ENCODE measurements at regions not wholly inside any gene's neighbourhood (a gene's known extent, or its start where the extent isn't known, plus 50 kb on each side); places are given as distances from the start of the nearest gene placed in this dataset.

DNA sequence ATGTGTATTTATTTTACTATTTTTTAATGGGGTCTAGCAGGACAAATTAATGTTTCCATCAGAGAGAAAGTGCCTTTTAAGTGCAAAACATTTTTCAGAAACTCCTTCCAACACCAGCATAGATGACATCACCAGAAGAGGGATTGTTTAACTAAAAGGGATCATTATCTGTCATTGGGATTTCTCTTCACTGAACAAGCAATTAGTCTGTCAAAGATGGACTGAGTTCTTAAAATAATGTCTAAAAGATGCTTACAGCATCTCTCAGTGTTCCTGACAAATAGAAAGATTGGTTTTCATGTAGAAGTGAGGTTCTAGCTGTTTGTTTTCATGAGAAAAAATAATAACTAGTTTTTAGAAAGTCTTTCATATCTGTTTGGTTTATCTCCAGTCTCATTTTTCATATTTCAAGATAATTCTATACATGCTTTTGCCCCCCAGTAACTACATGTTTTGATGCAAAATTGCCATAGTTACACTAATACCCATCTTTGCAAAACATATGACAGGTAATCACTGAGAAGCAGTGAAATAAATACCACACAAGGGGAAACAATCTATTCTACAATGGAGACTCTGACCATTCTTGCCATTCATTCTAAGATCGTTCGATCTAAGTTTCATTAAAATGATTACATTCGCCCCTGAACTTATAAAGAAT lies 850.3 kb downstream of the GALC start:
- H3K27ac Mint-ChIP-seq: no peak overlapping the region
- H3K4me1 Mint-ChIP-seq: no peaks in the 10 kb centered on the region
- no peaks in the 10 kb centered on the region for H3K9me3 ChIP-seq (ENCODE audit: control insufficient read depth, insufficient read depth, low read length)
- DNase-seq: no peak
- H3K27me3 Mint-ChIP-seq (ENCODE audit: low read depth in 2 of 2): no peaks in the 10 kb centered on the region
- no peak overlapping the region for H3K4me3 ChIP-seq (ENCODE audit: low read length)
- WGBS (ENCODE audit: insufficient coverage): no CpG with 5 or more reads among the region's 3 CpGs
- no peaks in the 10 kb centered on the region for H3K36me3 Mint-ChIP-seq
- H3K4me3 Mint-ChIP-seq: no peak overlapping the region
- H3K36me3 ChIP-seq (ENCODE audit: control insufficient read depth, insufficient read depth, low read length): no peaks in the 10 kb centered on the region
- TF ChIP-seq, protein P1, sequence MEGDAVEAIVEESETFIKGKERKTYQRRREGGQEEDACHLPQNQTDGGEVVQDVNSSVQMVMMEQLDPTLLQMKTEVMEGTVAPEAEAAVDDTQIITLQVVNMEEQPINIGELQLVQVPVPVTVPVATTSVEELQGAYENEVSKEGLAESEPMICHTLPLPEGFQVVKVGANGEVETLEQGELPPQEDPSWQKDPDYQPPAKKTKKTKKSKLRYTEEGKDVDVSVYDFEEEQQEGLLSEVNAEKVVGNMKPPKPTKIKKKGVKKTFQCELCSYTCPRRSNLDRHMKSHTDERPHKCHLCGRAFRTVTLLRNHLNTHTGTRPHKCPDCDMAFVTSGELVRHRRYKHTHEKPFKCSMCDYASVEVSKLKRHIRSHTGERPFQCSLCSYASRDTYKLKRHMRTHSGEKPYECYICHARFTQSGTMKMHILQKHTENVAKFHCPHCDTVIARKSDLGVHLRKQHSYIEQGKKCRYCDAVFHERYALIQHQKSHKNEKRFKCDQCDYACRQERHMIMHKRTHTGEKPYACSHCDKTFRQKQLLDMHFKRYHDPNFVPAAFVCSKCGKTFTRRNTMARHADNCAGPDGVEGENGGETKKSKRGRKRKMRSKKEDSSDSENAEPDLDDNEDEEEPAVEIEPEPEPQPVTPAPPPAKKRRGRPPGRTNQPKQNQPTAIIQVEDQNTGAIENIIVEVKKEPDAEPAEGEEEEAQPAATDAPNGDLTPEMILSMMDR (IDR thresholded peaks at IDR 0.05): no peak
- intact Hi-C loops (cut with micrococcal nuclease): no loop called here
- no peak for ATAC-seq
- H3K9me3 Mint-ChIP-seq: peaks cover 10 to 17% of the 10 kb centered on the region in 2 donors
- H3K27ac ChIP-seq (ENCODE audit: low read length): no peak overlapping the region
- no peaks in the 10 kb centered on the region for H3K4me1 ChIP-seq (ENCODE audit: control insufficient read depth, insufficient read depth, low read length)
- H3K27me3 ChIP-seq (ENCODE audit: control insufficient read depth, insufficient read depth, low read length): no peaks in the 10 kb centered on the region

DNA sequence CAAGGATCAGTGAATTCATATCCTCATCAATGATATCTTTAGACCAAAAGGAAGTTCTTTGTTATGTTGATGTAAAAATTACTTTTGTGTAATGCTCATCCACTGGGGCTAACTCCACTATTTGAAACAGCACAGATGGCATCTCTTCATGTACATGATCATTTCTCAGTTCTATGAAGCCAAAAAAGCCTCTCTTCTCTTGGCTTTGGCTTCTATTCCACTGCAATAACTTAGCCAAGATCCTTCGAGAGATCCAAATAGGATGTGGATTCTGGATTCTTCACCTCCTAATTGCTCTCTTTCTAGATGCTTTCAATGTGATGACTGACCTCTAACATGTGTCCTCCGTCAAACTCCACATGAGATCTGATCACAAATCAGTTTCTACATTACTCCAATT lies 851.2 kb downstream of the GALC start:
- intact Hi-C loops (cut with micrococcal nuclease): no loop called here
- Mint-ChIP-seq H3K27ac (no peak overlapping the region), H3K27me3 (ENCODE audit: low read depth in 2 of 2) (no peaks in the 10 kb centered on the region), H3K4me1 (no peaks in the 10 kb centered on the region), H3K4me3 (no peak overlapping the region), H3K9me3 (peaks cover 10 to 17% of the 10 kb centered on the region in 2 donors), H3K36me3 (no peaks in the 10 kb centered on the region)
- Histone ChIP-seq H3K27ac (ENCODE audit: low read length) (no peak overlapping the region), H3K4me3 (ENCODE audit: low read length) (no peak overlapping the region), H3K4me1 (ENCODE audit: control insufficient read depth, insufficient read depth, low read length) (no peaks in the 10 kb centered on the region), H3K36me3 (ENCODE audit: control insufficient read depth, insufficient read depth, low read length) (no peaks in the 10 kb centered on the region), H3K27me3 (ENCODE audit: control insufficient read depth, insufficient read depth, low read length) (no peaks in the 10 kb centered on the region), H3K9me3 (ENCODE audit: control insufficient read depth, insufficient read depth, low read length) (no peaks in the 10 kb centered on the region)
- ATAC-seq (no peak), DNase-seq (no peak)
- TF ChIP-seq, protein P1 (IDR thresholded peaks at IDR 0.05): no peak
- WGBS (ENCODE audit: insufficient coverage): 87% methylated on average over 2 of the region's 2 CpGs

DNA sequence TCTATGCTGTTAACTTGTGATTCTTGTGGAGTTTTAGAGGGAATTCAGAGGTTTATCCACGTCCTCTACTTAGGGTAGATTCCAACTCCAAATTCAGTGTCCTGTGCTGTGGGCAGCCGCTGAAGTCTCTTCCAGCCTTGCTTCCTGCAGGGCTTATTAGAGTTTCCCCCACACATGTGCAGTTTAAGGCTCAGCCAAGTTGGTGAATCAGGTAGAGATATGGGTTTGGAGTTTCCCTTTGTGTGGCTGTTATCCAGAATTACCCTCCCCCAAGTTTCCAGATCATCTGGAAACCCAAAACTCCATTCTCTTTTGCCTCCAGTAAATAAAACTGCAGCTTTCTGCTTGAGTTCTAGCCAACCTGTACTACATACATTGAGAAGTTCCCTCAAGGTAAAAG lies 853.7 kb downstream of the GALC start:
- WGBS (ENCODE audit: insufficient coverage): 73% methylated on average over 2 of the region's 2 CpGs
- no peak for DNase-seq
- H3K4me1 Mint-ChIP-seq: no peaks in the 10 kb centered on the region
- no peaks in the 10 kb centered on the region for H3K27me3 ChIP-seq (ENCODE audit: control insufficient read depth, insufficient read depth, low read length)
- no peaks in the 10 kb centered on the region for H3K27me3 Mint-ChIP-seq (ENCODE audit: low read depth in 2 of 2)
- intact Hi-C loops (cut with micrococcal nuclease): no loop called here
- H3K36me3 Mint-ChIP-seq: no peaks in the 10 kb centered on the region
- H3K9me3 Mint-ChIP-seq: peaks cover 12 to 18% of the 10 kb centered on the region in 2 donors
- no peaks in the 10 kb centered on the region for H3K9me3 ChIP-seq (ENCODE audit: control insufficient read depth, insufficient read depth, low read length)
- H3K4me1 ChIP-seq (ENCODE audit: control insufficient read depth, insufficient read depth, low read length): no peaks in the 10 kb centered on the region
- no peaks in the 10 kb centered on the region for H3K36me3 ChIP-seq (ENCODE audit: control insufficient read depth, insufficient read depth, low read length)
- TF ChIP-seq, protein P1 (IDR thresholded peaks at IDR 0.05): no peak
- no peak overlapping the region for H3K27ac ChIP-seq (ENCODE audit: low read length)
- ATAC-seq: no peak
- H3K4me3 Mint-ChIP-seq: no peak overlapping the region
- H3K4me3 ChIP-seq (ENCODE audit: low read length): no peak overlapping the region
- H3K27ac Mint-ChIP-seq: no peak overlapping the region
